Erythroblast (primary cell): ENCODE measurements at regions not wholly inside any gene's neighbourhood (a gene's known extent, or its start where the extent isn't known, plus 50 kb on each side); places are given as distances from the start of the nearest gene placed in this dataset.

Experiments
- DNase-seq, 2 experiments: peaks; one replicate each; lab custom pipeline; 2025; lab: John Stamatoyannopoulos, UW
- GATA1 ChIP-seq: IDR thresholded peaks from 2 replicates; pipeline ENCODE4 v1.6.1; 2011; ENCODE audit warnings: low read depth, mild to moderate bottlenecking, control low read depth, low read length, moderate library complexity
- POLR2A ChIP-seq: IDR thresholded peaks from 2 replicates; pipeline ENCODE4 v1.6.1; 2011; ENCODE audit warnings: mild to moderate bottlenecking, low read length

- DNase-seq: no peak
- no peak for TF ChIP-seq GATA1
- TF ChIP-seq POLR2A: no peak
Measured at GRCh38 chr1:48164571-48164970, 57.9 kb upstream of the SLC5A9 start.

GRCh38 chr1:48160486-48161132, 61.9 kb upstream of the SLC5A9 start:
- DNase-seq: no peak
- TF ChIP-seq GATA1 (no peak), POLR2A (no peak)

DNA sequence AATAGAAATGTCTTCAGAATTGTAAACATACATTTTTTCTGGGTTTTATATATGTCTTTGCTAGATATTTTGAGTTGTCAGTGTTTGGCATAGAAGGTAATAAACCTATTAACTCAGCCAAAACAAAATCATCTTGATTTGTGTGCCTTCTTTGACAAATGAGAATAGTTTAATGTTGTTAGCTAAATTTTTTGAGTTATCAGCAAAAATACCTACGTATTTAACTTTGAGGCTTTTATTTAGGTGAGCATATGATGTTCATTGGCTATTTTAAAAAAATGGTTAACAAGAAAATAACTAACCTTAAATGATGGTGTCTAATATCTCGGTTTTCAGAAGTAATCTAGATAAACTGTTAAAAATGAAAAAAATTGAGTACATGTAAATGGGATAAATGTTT, 83.2 kb upstream of the SLC5A9 start:
- TF ChIP-seq GATA1 (no peak), POLR2A (no peak)
- no peak for DNase-seq

DNA sequence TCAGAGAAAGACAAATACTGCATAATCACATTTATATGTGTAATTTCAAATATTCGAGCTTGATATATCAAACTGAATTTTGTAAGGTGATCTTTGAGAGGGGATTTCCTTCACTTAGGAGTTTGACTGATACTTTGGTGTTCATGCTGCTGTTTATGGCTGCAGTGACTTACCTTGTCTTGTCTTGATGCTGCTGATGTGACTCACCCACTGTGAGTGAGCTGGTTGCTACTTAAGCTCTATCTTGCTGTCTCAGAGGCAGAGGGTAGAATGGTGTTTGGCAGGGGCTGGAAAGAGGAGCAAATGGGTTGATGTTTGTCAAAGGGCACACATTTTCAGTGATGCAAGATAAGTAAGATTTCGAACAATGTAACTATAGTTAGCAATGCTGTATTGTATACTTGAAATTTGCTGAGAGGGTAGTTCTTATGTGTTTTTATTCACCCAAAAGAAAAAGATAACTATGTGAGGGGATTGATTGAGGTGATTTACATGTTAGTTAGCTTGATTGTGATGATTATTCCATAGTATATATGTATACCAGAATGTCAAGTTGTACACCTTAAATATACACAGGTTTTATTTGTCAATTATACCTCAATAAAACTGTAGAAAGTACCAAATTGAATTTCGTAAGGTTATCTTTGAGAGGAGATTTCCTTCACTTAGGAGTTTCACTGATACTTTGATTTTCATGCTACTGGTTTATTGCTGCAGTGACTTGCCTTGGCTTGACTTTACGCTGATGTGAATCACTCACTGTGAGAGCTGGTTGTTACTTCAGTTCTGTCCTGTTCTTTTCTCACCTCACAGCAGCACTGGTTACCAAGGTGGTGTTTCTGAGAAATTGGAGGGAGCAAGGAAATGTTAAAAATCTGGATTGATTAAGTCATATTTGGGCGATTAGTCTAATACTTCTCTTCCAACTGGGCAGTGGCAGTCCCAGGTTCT, 94.5 kb upstream of the SLC5A9 start:
- TF ChIP-seq POLR2A (no peak), GATA1 (no peak)
- no peak for DNase-seq

GRCh38 chr1:48123647-48124046, 98.9 kb upstream of the SLC5A9 start:
- TF ChIP-seq GATA1 (no peak), POLR2A (no peak)
- no peak for DNase-seq

DNA sequence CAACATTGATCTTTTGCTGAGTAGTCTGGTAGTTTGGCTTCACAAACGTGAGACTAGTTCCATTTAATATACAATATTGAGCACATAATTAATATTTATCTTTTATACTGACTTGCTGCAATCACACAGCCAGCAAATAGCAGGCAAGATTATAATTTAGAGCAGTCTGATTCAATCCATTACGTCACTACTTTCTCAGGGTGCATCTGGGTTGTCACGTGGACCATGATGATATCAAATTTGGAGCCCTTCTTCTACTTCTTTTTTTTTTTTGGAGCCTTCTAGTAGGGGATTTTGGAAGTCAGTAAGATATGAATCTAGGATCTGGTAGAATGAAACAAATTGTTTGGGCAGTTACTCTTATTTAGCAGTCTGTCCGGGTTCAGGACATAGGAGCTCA, 100.6 kb upstream of the SLC5A9 start:
- TF ChIP-seq GATA1 (no peak), POLR2A (no peak)
- DNase-seq: no peak

GRCh38 chr1:48120621-48121020, 101.9 kb upstream of the SLC5A9 start:
- no peak for TF ChIP-seq POLR2A
- TF ChIP-seq GATA1: no peak
- DNase-seq: no peak

- no peak for TF ChIP-seq POLR2A
- TF ChIP-seq GATA1: no peak
- no peak for DNase-seq
Measured at GRCh38 chr1:48115835-48116234, 106.7 kb upstream of the SLC5A9 start.

DNA sequence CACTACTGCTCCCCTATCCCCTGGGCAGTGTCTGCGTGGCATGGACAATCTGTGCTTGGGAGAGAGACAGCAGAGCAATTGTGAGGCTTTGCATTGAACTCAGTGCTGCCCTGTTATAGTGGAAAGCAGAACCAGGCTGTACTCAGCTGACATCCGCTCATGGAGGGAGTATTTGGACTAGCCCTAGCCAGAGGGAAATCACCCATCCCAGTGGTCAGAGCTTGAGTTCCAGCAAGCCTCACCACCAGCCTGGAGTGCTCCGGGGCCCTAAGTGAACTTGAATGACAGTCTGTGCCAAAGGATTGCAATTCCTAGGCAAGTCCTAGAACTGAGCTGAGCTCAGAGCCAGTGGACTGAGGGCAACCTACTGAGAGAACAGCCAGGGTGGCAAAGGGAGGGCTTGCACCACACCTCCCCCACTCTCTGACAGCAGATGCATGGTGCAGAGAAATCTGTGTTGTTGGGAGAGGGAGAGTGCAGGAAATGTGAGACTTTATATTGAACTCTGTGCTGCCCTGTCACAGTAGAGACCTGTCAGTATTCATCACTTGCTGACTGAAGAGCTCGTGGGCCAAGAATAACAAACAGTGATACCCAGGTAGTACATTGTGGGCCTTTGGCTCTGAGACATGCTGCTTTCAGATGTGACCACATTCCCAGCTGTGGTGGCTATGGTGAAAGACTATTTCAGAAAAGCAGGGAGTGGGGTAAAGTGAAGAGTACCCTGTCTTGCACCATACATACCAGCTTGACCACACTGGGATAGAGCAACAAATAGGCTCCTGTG, 107.7 kb upstream of the SLC5A9 start:
- DNase-seq: no peak
- TF ChIP-seq POLR2A: no peak
- TF ChIP-seq GATA1: no peak

GRCh38 chr1:48109390-48110013, 112.3 kb upstream of the TRABD2B start:
- DNase-seq: peak; percentile 17 to 57
- no peak for TF ChIP-seq GATA1
- no peak for TF ChIP-seq POLR2A

DNA sequence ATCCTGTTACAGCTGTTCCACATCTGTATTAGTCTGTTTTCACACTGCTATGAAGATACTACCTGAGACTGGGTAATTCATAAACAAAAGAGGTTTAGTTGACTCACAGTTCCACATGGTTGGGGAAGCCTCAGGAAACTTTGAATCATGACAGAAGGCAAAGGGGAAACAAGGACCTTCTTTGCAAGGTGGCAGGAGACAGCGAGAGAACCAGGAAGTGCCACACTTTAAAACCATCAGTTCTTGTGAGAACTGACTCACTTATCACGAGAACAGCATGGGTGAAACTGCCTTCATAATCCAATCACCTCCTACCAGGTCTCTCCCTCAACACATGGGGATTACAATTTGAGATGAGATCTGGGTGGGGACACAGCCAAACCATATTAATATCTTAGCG, 110.3 kb upstream of the TRABD2B start:
- DNase-seq: no peak
- TF ChIP-seq GATA1: no peak

DNA sequence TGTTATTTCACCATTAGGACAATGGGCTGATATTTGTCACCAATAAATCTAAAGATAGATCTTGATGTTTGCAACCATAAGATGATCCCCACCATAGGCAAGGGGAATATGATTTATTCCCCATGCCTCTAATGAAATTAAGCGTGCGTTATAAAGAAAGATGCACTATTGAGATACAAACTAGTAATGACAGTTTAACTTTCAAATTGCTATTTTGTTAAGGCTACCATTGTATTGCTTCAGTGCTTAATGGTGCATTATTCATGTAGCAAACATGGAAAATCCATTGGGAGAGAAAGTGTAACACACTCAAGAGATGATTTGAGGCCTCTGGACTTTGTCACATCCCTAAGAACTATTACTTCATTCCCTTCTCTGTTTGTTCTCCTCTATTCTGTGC, 108.9 kb upstream of the TRABD2B start:
- TF ChIP-seq GATA1 (no peak), POLR2A (no peak)

DNA sequence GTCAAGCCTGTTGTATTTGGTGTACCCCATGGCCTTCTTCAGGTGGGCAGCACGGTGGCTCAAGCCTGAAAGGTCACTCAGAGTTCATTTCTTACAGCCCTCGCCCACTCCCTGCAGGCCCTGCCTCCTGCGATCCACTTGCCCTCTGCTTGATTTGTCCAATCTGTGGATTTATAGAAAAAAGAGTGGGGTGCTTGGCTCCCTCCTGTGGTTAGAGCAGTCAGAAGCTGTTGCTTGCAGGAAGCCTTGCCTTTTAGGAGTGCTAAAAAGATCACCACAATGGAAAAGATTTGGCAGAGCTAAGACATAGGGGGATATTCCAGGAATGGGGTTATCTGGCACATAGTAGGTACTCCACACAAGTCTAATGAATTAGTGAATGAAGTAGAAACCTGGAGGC, 108.0 kb upstream of the TRABD2B start:
- TF ChIP-seq GATA1: no peak
- TF ChIP-seq POLR2A: no peak
- DNase-seq: no peak

More for the DNA sequence above, 108.9 kb upstream of the TRABD2B start:
- DNase-seq: no peak
